IPS DF 4.7 (cell line): ENCODE measurements at regions not wholly inside any gene's neighbourhood (a gene's known extent, or its start where the extent isn't known, plus 50 kb on each side); places are given as distances from the start of the nearest gene placed in this dataset.
"Not testable (repeated sequence)": the region's sequence is repeated elsewhere in the genome, so short reads cannot be mapped to it uniquely, and the experiment has no call there.

ENCODE experiments used
- DNase-seq: peaks from one replicate; pipeline ENCODE4 v3.0.0-alpha.2; 2013; ENCODE audit warnings: low spot score; ENCODE audit errors: extremely low read depth

GRCh38 chr21:10366210-10366609 is 155.2 kb upstream of the TPTE start:
- not testable (repeated sequence) for DNase-seq

GRCh38 chr21:10367586-10367985 is 153.8 kb upstream of the TPTE start:
- DNase-seq: not testable (repeated sequence)

DNA sequence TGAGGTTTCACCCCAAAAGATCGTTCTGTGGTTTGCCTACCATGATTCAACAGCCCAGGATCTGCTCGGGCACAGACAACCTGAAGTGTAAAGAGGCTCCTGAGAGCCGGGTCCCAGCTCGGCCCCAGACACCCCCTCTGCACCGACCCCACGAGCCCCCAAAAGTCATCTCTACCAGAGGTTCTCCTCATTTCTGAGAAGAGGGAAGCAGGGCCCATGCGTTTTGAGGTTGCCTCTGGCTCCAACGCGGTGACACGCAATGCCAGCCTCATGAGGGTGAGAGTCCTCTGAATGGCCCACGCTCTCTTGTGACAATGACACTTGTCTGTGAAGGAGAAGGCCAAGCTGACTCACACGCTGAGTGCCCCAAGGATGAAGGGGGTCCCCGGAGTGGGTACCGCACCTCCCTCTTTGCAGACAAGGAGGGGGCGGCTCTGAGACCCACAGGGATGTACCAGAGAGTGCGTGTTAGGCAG is 153.0 kb upstream of the TPTE start:
- DNase-seq: not testable (repeated sequence)

DNA sequence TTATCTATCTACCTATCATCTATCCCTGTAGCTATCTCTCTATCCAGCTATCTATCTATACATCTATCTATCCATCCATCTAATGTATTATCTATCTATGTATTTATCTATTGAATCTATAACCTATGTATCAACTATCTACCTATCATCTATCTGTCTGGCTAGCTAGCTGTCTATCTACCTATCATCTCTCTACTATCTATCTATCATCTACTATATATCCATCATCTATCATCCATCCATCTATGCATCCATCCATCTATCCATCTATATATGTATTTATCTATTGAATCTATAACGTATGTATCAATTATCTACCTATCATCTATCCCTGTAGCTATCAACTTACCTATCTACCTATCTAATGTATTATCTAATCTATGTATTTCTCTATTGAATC is 152.1 kb upstream of the TPTE start:
- not testable (repeated sequence) for DNase-seq

DNA sequence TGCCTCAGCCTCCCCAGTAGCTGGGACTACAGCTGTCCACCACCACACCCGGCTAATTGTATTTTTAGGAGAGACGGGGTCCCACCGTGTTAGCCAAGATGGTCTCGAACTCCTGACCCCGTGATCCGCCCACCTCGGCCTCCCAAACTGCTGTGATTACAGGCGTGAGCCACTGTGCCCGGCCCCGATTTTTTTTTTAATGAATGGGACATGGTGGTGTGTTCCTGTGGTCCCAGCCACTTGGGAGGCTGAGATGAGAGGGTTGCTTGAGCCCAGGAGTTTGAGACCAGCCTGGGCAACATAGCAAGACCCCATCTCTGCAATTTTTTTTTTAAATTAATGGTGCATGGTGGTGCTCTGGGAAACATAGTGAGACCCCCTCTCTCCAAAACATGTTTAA is 143.6 kb upstream of the TPTE start:
- not testable (repeated sequence) for DNase-seq

DNA sequence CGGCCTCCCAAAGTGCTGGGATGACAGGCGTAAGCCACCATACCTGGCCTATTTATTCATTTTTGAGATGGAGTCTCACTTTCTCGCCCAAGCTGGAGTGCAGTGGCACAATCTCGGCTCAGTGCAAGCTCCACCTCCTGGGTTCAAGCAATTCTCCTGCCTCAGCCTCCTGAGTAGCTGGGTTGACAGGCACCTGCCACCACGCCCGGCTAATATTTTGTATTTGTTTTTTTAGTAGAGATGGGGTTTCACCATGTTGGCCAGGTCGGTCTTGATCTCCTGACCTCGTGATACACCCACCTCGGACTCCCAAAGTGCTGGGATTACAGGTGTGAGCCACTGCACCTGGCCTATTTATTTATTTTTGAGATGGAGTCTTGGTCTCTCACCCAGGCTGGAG is 141.6 kb upstream of the TPTE start:
- DNase-seq: not testable (repeated sequence)

GRCh38 chr21:10381687-10382060 is 139.7 kb upstream of the TPTE start:
- DNase-seq: not testable (repeated sequence)

DNA sequence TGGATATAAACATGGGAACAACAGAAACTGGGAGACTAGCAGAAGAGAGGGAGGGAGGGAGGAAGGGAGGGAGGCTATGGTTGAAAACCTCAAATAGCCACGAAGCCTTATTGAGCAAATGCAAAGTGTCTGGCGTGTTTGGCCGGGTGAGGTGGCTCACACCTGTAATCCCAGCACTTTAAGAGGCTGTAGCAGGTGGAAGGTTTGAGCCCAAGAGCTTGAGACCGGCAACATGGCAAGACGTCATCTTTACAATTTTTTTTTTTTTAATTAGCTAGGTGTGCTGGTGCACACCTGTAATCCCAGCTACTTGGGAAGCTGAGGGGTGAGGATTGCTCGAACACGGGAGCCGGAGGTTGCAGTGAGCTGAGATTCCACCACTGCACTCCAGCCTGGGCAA is 139.2 kb upstream of the TPTE start:
- not testable (repeated sequence) for DNase-seq

- DNase-seq: not testable (repeated sequence)
These were observed 138.8 kb upstream of the TPTE start for GRCh38 chr21:10382580-10382979.

- DNase-seq: not testable (repeated sequence)
These were observed 137.8 kb upstream of the TPTE start for GRCh38 chr21:10383571-10383970.

- not testable (repeated sequence) for DNase-seq
These were observed 137.0 kb upstream of the TPTE start for GRCh38 chr21:10384304-10384861.

DNA sequence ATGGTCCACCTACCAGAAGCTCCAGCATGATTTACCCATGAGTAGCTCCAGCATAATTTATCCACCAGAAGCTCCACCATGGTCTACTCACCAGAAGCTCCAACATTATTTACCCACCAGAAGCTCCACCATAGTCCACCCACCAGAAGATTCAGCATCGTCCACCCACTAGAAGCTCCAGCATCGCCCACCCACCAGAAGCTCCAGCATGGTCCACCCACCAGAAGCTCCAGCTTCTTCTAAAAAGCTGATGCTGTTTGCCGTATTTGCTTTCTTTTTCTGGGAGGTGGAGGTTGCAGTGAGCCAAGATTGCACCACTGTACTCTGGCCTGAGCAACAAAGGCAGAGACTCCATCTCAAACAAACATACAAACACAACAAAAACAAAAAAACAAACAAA is 136.2 kb upstream of the TPTE start:
- DNase-seq: not testable (repeated sequence)

GRCh38 chr21:10385898-10386527 is 135.4 kb upstream of the TPTE start:
- DNase-seq: not testable (repeated sequence)

DNA sequence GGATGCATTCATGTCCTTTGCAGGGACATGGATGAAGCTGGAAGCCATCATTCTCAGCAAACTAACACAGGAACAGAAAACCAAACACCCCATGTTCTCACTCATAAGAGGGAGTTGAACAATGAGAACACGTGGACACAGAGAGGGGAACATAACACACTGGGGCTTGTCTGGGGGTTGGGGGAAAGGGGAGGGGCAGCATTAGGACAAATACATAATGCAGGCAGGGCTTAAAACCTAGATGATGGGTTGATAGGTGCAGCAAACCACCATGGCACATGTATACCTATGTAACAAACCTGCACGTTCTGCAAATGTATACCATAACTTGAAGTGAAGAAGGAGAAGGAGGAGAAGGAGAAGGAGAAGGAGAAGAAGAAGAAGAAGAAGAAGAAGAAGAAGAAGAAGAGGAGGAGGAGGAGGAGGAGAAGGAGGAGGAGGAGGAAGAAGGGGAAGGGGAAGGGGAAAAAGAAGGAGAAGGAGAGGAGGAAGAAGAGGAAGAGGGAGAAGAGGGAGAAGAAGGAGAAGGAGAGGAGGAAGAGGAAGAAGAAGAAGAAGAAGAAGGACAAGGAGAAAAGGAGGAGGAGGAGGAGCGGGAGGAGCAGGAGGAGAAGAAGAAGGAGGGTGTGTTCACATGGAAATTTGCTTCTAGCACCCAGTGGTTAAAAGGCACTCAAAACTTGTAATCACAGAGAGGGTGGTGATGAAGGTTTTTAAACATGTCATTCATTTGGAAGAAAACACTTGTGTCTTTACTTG is 133.5 kb upstream of the TPTE start:
- not testable (repeated sequence) for DNase-seq

- not testable (repeated sequence) for DNase-seq
These were observed 132.8 kb upstream of the TPTE start for GRCh38 chr21:10388625-10389024.

- not testable (repeated sequence) for DNase-seq
These were observed 129.1 kb upstream of the TPTE start for GRCh38 chr21:10392301-10392700.

- not testable (repeated sequence) for DNase-seq
These were observed 125.4 kb upstream of the TPTE start for GRCh38 chr21:10395963-10396362.

GRCh38 chr21:10397495-10397915 is 123.9 kb upstream of the TPTE start:
- DNase-seq: not testable (repeated sequence)

- not testable (repeated sequence) for DNase-seq
These were observed 122.5 kb upstream of the TPTE start for GRCh38 chr21:10398692-10399489.

- DNase-seq: not testable (repeated sequence)
These were observed 120.6 kb upstream of the TPTE start for GRCh38 chr21:10400622-10401361.

- DNase-seq: not testable (repeated sequence)
These were observed 118.9 kb upstream of the TPTE start for GRCh38 chr21:10402461-10402860.
